Muscle of arm (tissue), 1 donor: ENCODE measurements at regions not wholly inside any gene's neighbourhood (a gene's known extent, or its start where the extent isn't known, plus 50 kb on each side); places are given as distances from the start of the nearest gene placed in this dataset.
"Not testable (repeated sequence)": the region's sequence is repeated elsewhere in the genome, so short reads cannot be mapped to it uniquely, and the experiment has no call there.

ENCODE experiments used
- DNase-seq: peaks from one replicate; pipeline ENCODE4 v3.0.0-alpha.2; 2013

GRCh38 chr13:78868991-78869390 is 210.0 kb upstream of the OBI1 start:
- no peak for DNase-seq

- DNase-seq: no peak
Observed at GRCh38 chr13:78867655-78868054, 208.7 kb upstream of the OBI1 start.

- DNase-seq: not testable (repeated sequence)
Observed at GRCh38 chr13:78866076-78866475, 207.1 kb upstream of the OBI1 start.

GRCh38 chr13:78862446-78862845 is 203.5 kb upstream of the OBI1 start:
- no peak for DNase-seq

DNA sequence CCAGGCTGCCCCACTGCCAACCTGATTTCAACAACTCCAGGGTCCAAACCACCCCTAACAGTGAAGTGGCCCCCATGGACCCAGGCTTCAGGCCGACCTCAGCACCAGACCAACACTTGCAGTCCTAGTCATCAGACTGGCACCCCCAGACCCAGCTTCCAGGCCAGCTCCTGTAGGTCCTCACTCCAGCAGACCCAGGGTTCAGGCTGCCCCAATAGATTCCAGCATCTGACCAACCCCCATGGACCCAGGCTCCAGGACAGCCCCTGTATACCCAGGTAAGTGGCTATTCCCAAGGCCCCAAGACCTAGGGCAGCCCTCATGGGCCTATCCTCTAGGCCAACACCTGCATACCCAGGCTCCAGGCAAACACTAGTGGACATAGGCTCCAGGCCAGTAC is 193.8 kb upstream of the OBI1 start:
- DNase-seq: no peak

DNA sequence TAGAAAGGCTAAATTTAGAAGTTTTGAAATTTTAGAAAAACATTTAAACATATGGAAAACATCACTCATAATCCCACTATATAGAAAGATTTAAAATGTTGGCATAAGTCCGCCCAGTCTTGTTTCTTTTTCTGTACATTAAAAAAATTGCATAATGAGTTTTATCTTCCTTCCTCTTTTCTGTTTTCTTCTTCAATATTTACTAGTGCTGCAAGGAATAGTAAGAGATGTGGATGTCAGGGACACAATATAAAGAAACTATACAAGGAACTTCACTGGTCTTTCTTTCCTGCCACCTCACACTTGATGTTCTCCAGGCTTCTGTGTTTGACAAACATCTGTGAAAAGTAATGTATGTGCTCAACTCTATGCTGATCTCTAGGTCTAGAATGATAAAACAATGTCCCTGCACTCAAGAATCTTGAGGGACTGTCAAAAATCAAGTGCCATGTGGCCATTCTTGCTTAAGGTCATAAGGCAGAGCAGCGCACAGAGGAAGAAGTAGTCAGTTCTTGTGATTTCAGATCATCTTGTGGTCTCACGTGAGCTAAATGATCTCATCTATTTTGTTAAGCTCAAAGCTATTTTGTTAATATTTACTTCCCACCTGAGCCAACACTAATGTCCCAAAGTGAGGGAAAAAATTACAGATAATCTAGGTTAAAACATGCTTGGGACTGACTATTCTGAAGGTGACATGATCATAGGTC is 186.9 kb upstream of the OBI1 start:
- no peak for DNase-seq

DNA sequence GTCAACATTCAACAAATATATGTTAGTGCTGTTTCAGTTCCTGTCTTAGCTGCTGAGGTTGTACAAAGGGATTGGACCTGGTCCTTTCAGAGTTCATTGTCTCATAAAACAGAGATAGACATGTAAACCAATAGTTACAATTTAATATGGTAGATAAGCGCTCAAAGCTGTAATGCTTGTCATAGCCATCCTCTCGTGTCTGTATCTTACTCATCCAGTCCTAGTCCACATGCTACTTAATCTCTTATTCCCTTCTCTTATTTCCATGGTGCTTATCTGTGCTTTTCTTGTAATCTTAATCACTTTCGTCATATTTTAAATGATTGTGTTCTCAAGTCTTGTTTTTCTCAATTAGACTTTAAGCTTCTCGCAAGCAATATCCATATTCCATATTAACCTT is 185.2 kb upstream of the OBI1 start:
- no peak for DNase-seq

DNA sequence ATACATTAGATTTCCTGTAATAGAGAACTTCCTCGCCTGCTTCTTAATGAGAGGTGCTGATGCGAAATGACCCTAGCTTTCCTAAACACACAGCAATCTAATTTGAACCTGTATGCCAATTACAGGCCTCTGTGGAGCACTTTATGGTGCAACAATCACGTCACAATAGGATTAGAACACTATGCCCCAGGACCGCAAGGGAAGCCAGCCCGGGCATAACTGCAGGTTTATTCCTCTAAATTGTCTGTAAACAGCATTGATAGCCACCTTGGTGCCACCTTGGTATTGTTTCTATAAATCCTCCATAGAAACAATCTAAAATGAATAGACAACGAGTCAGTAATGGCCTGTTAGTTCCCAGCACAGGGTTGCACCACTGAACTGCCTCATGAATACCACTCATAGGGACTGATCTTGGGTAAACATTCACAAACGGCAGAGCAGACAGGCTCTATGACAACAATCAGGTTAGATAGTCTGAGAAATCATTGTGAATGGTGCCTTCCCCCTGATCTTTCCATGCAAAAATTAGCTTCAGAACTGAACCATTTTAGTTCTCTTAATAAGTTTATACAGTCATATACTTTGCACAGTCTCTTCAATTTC is 182.5 kb upstream of the OBI1 start:
- DNase-seq: no peak

DNA sequence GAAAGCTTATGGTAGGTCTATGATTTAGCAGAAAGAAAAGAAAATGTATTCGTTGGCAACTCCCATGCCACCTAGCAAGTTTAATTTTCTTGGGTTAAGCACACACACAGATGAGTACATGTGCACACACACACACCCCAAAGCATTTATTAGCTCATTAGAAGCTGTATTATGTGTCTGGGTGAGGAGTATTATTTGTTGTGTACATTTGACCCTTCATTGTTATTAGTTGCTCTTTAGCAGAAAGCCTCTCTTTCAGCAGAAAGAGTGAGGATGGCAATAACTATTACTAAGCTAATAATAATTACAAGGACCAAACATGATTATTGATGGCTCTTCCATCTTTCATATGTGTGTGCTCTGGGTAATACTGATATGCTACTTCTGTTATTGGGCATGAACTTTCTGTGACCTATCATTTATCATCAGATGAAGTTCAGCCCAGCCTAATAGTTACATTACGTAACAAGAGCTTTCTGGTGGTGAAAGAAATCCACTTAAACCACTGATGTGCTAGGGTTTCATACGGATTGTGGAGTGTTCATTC is 177.4 kb upstream of the OBI1 start:
- DNase-seq: no peak

- DNase-seq: no peak
Observed at GRCh38 chr13:78832461-78832860, 173.5 kb upstream of the OBI1 start.

DNA sequence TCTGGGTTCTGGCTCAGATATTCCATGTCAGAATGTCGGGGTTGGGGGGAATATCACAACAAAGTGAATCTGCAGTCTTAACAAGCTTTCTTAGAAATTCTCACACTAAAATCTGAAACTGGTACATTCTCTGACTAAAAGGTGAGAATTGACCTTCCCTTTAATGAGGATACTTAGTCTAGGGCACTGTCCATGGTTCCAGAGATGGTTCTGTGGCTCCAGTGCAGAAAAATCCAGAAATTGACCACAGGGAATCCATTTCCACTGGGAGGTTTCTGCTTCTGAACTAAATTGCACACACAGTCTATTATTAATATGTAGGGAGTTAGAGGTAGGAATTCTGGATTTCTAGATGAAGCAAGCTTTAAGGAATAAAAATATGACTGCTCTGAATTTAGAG is 171.6 kb upstream of the OBI1 start:
- DNase-seq: no peak

- no peak for DNase-seq
Observed at GRCh38 chr13:78829821-78830220, 170.9 kb upstream of the OBI1 start.

DNA sequence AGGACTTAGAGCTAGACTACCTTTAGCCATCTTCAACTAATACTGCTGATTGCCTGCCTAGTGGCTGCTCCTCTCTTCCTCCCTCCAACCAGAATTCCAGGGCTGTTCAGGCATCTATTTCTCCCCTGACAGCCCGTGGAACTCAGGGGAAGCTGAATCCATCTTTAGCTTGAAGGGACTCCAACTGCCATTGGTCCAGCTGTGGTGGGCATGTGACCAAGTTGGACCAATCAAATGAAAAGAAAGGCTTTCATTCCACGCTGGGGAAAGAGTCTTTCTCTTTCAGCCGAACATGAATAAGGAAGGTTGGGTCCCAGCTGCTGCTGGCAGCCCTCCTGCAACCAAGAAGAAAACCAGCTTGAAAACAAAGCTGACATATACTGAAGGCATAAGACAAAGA is 168.5 kb upstream of the OBI1 start:
- no peak for DNase-seq

DNA sequence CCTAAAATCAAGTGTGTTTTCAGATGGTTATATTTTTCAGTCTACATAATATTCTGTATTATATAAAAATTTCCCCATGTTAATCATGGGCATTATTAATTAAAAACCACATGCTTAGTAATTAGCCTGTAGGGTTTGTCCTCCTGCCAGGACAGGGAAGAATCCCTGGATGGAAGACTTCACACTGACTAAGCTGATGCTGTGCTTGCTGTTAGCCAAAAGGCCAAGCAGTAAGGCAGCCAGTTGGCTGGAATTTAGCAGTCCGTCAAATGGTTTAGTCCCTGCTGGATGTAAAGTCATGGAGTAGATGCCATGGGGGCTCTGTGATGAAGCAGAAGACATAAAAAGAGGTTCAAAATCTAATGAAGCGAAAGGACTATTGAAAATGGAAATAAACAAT is 168.0 kb upstream of the OBI1 start:
- no peak for DNase-seq

- no peak for DNase-seq
Observed at GRCh38 chr13:78826312-78826711, 167.4 kb upstream of the OBI1 start.

GRCh38 chr13:78820541-78820940 is 161.6 kb upstream of the OBI1 start:
- no peak for DNase-seq

GRCh38 chr13:78816592-78816991 is 157.6 kb upstream of the OBI1 start:
- no peak for DNase-seq

DNA sequence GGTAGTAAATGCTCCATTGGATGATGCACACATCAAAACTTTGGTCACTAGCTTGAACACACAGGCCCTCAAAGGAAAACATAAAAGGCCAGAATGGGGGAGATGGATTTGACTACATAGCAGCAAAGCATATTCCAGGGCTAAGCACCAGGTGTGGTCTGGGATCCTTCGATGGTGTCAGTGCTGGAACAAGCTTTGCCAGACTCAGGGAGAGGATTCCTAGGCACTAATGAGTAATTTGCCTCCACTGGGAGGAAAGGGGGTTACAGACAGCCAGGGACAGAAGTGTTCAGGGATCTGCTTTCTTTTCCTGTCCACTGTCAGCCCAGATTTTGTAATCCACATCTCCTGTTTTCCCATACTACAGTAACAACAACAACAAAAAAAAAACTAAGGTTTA is 157.2 kb upstream of the OBI1 start:
- DNase-seq: no peak

GRCh38 chr13:78806457-78806856 is 147.5 kb upstream of the OBI1 start:
- DNase-seq: no peak

GRCh38 chr13:78802912-78803311 is 144.0 kb upstream of the OBI1 start:
- DNase-seq: no peak

GRCh38 chr13:78787190-78787589 is 128.2 kb upstream of the OBI1 start:
- DNase-seq: no peak

- no peak for DNase-seq
Observed at GRCh38 chr13:78786459-78786858, 127.5 kb upstream of the OBI1 start.

GRCh38 chr13:78785764-78786163 is 126.8 kb upstream of the OBI1 start:
- DNase-seq: no peak
